A549 (cell line): ENCODE measurements at regions not wholly inside any gene's neighbourhood (a gene's known extent, or its start where the extent isn't known, plus 50 kb on each side); places are given as distances from the start of the nearest gene placed in this dataset.

Experiments
- POLR2A ChIP-seq: IDR thresholded peaks from 2 replicates; pipeline ENCODE4 v1.6.1; 2012; ENCODE audit warnings: mild to moderate bottlenecking, low read length
- RAD21 ChIP-seq, 2 experiments: fragments of >200 bp in 1 of 2; sonication (Bioruptor Twin) in 1 of 2; formaldehyde crosslinking in 1 of 2; IDR thresholded peaks in 1 of 2; conservative IDR thresholded peaks in 1 of 2; 2 replicates in 1 of 2; 3 replicates in 1 of 2; pipeline ENCODE4 v1.6.1; 2012 to 2018; ENCODE audit warnings: inconsistent platforms in 1 of 2
- RCOR1 ChIP-seq: fragments of 150-350 bp; IDR thresholded peaks from 2 replicates; pipeline ENCODE4 v1.6.1; 2014; ENCODE audit warnings: antibody characterized with exemption, low read length, low read depth
- TF ChIP-seq, protein P1 (sequence below): fragments of >200 bp; sonication (Bioruptor Twin); formaldehyde crosslinking; IDR thresholded peaks from 3 replicates; pipeline ENCODE4 v1.5.1; 2016

DNA sequence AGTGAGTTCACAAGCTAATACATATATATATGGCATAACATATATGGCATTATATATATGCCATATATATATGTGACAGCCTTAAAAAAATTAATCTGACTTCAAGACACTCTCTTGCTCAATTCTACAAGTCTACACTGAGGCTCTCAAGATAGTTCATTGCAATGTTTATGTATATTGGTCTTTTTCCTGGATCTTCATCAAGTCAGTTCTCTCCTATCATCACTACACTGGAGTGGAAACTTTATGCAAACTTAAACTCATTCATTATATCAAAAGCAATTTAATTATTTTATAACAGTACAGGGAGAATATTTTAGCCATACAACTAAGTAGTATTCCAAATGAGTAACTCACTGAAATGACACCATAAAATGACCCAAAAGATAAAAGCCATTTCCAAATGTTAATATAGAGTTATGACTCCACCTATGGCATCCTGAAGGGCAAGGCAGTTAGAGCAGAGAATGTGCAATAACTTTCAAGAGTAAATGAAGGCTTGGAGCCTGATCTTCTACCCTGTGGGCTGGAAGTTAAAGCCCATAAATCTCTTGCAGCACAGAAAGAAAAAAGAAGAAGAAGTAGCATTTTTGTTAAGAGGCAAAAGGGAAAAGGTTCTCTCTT, 176.3 kb upstream of the SLIT2 start:
- no peak for TF ChIP-seq RCOR1
- no peak for TF ChIP-seq RAD21 (conservative IDR thresholded peaks at IDR 0.05 in 1 of 2, IDR thresholded peaks at IDR 0.05 in 1 of 2)
- TF ChIP-seq, protein P1, sequence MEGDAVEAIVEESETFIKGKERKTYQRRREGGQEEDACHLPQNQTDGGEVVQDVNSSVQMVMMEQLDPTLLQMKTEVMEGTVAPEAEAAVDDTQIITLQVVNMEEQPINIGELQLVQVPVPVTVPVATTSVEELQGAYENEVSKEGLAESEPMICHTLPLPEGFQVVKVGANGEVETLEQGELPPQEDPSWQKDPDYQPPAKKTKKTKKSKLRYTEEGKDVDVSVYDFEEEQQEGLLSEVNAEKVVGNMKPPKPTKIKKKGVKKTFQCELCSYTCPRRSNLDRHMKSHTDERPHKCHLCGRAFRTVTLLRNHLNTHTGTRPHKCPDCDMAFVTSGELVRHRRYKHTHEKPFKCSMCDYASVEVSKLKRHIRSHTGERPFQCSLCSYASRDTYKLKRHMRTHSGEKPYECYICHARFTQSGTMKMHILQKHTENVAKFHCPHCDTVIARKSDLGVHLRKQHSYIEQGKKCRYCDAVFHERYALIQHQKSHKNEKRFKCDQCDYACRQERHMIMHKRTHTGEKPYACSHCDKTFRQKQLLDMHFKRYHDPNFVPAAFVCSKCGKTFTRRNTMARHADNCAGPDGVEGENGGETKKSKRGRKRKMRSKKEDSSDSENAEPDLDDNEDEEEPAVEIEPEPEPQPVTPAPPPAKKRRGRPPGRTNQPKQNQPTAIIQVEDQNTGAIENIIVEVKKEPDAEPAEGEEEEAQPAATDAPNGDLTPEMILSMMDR = no peak
- no peak for TF ChIP-seq POLR2A
